GM21423 (cell line): ENCODE measurements at regions not wholly inside any gene's neighbourhood (a gene's known extent, or its start where the extent isn't known, plus 50 kb on each side); places are given as distances from the start of the nearest gene placed in this dataset.

ENCODE experiments used
- ATAC-seq: cut with Tn5 transposase; IDR thresholded peaks from one replicate; pipeline ENCODE4 v1.9.1; 2021; ENCODE audit warnings: mild to moderate bottlenecking, moderate library complexity; ENCODE audit not compliant: unreplicated experiment

GRCh38 chr14:89630101-89630829 lies 213.2 kb upstream of the FOXN3 start:
- ATAC-seq, result no peak

- ATAC-seq, result no peak
Observed at GRCh38 chr14:89629383-89629782, 212.3 kb upstream of the FOXN3 start.

- ATAC-seq, result no peak
Observed at GRCh38 chr14:89628521-89628920, 211.5 kb upstream of the FOXN3 start.

DNA sequence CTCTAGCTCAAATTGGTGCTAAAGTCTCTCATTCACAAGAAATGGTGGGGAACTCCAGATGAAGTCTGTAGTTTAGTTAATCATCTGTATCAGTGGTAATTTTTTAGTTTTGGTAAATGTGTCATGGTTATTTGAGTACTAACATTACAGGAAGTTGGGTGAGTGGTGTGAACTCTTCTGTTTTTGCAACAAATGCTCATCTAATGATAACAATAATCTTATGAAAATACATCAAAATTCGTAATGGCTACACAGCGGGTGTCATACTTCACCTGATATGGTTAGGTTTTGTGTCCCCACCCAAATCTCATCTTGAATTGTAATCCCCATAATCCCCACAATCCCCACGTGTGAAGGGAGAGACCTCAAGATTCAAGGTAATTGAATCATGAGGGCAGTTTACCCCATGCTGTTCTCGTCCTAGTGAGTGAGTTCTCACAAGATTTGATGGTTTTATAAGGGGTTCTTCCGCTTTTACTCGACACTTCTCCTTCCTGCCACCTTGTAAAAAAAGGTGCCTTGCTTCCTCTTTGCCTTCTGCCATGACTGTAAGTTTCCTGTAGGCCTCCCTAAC lies 209.3 kb upstream of the FOXN3 start:
- peak; percentile 42 for ATAC-seq

DNA sequence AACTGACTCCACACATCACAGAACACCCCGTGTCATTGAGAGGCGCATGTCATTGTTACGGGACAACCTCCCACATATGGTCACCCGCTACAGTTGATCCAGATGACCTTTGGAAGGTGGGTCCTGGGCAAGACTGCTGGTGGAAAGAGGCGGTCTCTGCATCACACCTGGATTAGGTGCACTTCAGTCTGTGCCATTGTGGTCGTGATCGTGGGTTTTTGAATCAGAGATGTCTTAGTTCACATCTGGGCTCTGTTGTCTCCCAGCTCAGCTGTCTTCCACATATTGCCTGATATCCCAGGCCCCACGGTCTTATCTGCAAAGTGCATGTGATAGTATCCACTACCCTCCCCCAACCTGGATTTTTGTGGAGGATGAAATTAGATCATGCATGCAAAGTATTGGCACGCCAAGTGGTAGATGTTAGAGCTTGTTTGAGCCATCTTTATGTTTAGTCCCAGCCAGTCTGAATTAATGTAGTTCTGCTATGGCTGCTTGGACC lies 208.7 kb upstream of the FOXN3 start:
- no peak for ATAC-seq

- ATAC-seq, result no peak
Observed at GRCh38 chr14:89625244-89625713, 208.2 kb upstream of the FOXN3 start.

DNA sequence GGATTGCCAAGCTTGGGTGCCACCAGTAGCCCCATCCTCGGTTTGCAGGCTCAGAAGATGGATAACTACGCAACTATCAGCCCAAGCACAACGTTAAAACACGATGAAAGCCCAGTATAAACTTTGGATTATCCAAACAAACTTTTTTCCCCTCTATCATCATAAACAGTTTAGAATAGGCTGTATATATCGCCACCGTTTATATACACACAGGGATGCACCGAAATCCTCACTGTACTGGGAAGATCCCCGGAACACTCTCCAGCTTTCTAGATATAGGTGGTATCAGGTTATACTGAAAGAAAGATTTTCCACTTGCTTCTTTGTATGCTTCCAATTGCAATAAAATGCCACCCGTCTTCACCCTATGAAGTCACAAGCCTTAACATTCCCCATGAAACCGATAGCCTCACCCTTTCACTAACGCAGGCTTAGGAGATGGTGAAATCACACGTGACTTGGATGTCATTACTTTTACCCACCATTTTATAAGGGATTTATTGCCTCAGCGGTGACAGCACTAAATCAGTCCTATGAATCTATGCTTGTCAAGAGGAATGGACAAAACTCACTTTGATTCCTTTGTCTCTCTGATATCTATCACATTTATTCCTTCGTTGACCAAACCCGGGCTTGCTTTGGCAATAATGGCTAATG lies 207.6 kb upstream of the FOXN3 start:
- no peak for ATAC-seq

DNA sequence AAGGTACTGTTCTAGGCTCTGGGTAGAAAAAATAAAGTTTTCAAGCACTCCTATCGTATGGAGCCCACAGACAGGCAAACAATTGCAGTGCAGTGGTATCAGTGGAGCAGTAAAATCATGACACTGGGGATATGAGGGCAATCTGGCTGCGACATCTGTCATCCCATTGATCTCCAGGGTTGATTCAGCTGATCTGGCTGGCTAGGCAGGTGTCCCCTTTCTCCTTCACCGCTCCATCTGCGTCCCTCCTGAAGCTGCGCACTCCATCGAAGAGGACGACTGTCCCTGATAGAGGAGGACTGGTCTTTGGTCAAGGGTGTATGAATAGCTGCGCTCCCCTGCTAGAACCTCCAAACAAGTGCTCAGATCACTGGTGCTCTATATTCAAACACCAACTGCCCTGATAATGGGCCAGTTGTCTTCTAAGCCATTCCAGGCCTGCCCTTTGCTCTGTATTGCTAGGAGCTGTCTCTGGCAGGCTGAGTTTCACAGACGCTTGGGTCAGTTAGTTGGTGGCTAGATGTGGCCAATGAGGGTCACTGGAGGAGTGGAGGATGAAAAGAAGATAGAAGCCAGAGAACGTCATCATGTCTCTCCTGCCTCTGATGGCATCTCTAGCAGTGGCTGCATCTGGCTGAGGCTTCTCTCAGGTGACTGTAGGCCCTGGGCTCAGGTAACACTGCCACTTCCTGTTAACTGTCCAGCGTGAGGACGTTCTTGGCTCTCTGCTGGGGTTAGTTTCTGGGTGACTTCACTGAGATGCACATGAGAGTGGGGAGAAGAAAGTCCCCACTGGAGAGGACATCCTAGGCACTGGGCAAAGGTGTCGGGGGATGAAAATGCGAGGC lies 205.0 kb upstream of the FOXN3 start:
- ATAC-seq, result no peak

DNA sequence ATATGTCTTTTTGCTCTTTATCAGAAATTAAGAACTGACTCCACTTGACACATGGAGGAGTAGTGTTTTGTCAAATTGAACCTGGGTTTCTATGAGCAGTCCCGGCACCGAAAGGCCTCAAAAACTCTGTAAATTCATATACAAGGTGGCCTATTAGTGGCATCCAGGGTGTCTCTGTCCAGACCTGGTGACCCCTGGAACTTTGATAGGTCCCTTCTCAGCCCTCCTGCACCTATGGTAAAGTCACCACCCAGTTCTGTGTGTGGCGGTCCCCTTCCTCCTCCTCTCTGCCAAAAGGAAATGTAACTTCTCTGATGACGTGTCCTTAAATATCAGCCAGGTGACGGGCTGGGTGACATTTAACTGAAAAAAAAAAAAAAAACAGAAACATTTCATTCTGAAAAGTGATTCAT lies 204.0 kb upstream of the FOXN3 start:
- peak; percentile 21 for ATAC-seq

- no peak for ATAC-seq
Observed at GRCh38 chr14:89620436-89620835, 203.4 kb upstream of the FOXN3 start.

DNA sequence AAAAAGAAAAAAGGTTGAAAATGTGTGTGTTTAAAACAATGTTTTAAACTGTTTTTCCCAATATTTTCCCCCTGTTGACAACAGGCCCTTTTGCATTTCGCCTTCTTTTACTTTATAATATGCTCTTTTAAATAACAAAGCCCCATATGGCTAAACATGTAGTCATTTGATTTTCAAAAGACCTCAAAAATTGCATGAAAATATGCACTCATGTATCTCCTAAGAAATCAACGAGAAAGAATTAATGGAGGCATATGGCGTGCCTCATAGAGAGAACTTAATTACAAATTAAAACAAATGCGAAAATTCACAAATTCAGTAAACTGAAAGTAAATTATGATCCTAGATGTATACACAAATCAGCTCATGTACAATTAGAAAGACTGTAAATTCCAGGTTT lies 202.6 kb upstream of the FOXN3 start:
- ATAC-seq, result no peak

DNA sequence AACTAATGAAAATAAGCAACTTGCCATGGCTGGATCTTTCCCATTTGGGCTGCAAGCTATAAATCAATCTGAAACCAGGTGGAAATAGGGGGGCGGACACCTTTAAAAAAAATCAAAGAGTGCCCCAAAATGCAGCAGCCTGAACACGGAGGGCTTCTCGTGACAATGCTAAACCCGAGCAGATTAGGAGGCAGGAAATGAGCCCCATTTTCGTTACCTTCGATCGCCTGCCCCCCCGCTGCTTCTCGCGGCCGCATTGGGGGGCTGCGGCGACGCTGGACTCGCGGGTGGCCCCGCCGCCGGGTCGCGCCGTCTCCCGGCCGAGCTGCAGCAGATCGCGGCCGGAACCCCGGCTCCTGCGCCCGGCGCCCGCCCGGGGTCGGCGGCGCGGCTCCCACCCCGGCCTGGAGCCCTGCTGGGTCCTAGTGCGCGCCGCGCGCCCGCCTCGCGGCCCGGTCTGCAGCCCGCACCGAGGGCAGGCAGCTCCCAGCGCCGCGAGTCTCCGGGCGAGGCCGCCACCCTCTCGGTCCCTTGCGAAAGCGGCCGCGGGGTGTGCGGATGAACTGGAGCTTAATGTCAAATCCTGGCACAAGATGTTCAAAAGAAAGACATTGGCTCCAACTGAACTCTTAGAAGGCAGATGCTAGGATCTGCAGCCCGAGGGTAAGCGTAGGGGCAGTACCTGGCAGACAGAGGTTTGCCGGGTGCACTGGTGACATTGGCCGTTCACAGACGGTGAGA lies 201.9 kb upstream of the FOXN3 start:
- ATAC-seq, result peak; percentile 66

DNA sequence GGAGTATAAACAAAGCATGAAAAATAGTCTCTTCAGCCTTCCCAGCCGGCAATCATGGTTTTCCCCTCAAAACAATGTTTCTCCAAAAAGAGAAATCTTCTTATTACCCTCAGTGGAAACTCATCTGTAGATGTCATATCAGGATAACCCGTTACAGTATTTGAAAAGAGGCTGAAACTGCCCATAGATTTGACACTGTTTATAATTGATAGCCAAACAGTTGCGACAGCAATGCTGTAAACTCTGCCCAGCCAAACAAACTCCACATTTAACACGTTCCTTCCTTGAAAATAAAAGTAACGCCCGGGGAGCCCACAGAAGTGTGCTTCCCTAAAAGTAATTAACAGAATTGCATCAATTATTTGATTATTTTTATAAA lies 201.3 kb upstream of the FOXN3 start:
- ATAC-seq, result no peak

- peak; percentile 18 for ATAC-seq
Observed at GRCh38 chr14:89617481-89618329, 200.7 kb upstream of the FOXN3 start.

GRCh38 chr14:89616852-89617341 lies 199.9 kb upstream of the FOXN3 start:
- peak; percentile 40 for ATAC-seq

DNA sequence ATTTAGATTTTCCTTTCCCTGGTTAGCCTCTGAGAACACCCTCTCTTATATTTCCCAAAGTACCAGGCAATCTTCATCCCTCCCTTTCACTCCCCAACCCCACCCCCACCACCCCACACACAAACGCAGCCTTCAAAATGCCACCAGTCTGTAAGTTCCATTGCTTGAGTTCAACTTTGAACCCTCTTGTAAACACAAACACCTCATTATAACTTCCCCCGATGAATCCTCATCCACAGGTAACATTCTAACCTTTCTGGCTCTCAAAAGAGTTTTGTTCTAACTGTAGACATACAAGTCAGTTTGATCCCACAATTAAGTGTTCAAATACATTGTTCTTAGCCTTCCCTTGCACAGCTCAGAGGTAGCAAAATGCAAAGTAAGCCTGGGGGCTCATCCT lies 199.4 kb upstream of the FOXN3 start:
- ATAC-seq, result no peak

- no peak for ATAC-seq
Observed at GRCh38 chr14:89615421-89615820, 198.4 kb upstream of the FOXN3 start.

DNA sequence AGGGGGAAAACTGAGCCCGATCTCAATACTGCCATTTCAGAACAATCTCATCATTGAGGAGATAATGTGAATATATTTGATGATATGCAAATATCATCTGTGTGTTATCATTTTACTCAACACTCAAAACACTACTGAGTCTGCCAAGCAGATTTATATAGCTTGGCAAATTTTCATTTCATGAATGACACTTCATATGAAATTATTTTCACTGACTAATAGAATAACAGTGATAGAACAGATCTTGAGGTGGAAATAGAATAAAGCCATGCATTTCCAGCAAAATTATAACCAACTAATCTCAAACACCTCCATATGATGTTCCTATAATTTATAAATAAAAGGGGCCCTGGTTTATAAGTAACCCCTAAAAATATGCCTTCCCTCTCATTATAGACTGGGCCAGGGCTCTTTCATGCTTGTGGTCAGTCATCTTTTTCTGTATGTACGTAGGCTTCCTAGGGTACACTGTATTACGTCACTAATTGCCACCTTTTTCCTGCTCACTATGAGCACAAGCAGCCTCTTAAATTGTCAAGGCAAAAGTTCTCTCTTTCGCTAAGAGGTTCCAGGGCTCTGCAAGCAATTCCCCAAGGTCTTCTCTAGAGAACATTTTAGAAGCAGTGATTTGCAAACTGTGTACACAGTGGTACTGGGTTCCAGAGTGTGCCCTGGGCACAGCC lies 197.1 kb upstream of the FOXN3 start:
- ATAC-seq, result no peak
